Urothelium cell line (cell line): ENCODE measurements at regions not wholly inside any gene's neighbourhood (a gene's known extent, or its start where the extent isn't known, plus 50 kb on each side); places are given as distances from the start of the nearest gene placed in this dataset.

ENCODE experiments used
- DNase-seq: peaks from one replicate; pipeline ENCODE4 v3.0.0; 2011; ENCODE audit warnings: low spot score, mixed read lengths
- FAIRE-seq: peaks from 2 replicates; lab custom pipeline; 2011; peaks lifted over from hg19 to GRCh38; lab: Jason Lieb, UNC

DNA sequence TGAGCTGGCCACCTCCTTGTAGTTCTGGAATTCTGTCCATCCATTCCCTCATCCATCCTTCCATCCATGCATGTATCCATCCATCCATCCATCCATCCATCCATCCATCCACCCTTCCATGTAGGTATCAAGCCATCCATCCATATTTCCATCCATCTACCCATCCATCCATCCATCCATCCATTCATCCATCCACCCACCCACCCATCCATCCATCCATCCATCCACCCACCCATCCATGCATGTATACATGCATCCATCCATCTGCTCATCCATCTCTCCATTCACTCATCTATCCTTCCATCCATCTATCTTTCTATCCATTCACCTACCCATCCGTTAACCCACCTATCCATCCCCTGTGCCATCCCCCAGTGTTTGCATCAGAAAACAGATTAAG is 153.6 kb upstream of the STX18 start:
- FAIRE-seq (no peak), DNase-seq (no peak)

DNA sequence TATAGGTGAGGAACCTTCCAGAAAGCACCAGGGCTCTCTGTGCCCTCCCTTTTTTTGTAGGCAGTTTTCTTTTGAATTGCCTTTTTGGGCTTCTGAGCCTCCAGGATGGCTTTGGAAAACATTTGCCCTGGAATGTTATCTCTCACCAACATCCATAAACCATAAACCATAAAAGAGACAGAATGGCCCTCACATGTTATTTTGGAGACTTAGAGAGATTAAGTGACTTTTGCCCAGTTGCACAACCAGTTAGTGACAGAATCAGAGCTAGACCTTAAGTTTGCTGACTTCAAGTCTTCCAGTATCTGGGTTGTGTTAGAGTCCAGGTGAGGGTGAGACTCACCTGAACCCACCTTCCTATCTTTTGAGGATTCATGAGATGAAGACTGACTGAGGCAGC is 153.0 kb upstream of the STX18 start:
- FAIRE-seq (no peak), DNase-seq (no peak)

DNA sequence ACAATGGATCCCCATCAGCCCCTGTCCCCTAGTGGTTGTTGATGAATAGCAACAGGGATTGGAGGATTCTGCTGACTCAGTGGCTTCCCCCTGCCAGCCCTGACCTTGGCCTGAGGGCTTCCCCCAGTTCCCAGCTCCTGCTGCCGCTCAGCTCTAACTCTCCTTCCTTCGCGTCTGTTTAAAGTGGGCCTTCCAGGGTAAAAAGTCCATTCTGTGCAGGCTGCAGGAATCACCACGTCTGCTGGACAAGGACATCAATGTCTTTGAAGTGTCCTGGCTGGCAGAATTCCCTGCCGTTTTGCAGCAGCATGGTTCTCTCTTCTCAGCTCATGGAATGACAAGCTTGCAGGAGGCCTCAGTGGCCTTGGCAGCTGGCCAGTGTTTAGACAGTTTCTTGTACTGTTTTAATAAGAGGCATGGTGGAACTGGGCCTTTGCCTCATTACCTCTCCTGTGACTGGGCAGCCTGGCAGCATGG is 152.5 kb upstream of the STX18 start:
- no peak for FAIRE-seq

DNA sequence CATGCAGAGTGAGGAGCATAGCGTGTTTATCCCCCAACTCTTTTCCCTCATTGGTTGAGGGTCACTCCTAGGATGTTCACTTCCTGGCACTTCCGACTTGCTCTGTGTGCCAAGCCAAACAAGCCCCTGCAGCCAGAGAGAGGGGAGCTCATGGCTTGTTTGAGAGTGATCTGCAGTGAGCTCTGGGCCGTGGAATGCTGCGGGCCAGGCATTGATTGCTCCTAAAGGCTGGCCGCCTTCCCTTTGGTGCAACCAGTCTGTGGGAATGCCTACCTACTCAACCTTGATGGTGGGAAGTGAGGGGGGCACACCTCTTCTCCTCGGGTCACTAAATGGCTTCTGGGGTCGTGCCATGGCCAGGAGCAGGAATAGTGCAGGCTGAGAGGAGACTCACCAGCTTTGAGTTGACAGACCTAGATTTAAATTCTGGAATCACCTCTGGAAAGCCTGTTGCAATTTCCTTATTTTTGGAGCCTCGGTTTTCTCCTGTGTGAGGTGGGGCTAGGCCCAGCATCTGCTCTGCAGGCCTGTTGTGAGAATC is 152.0 kb upstream of the STX18 start:
- no peak for DNase-seq
- FAIRE-seq = no peak

More for the DNA sequence above, 152.5 kb upstream of the STX18 start:
- DNase-seq = peak; percentile 21

DNA sequence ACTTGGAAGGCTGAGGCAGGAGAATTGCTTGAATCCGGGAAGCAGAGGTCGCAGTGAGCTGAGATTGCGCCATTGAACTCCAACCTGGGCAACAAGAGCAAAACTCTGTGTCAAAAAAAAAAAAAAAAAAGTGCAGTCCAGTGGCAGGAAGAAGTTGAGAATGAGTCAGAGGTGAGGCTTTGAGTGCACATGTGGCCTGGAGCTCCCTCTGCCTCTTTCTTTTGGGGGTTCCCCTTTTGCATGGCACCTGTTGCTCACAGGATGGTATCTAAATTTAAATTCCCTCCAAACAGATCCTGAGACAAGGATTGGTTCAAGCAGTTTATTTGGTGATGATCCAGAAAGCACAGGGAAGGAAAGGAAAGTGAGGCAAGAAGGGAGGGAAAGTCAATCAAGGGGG is 151.4 kb upstream of the STX18 start:
- FAIRE-seq (no peak), DNase-seq (no peak)

DNA sequence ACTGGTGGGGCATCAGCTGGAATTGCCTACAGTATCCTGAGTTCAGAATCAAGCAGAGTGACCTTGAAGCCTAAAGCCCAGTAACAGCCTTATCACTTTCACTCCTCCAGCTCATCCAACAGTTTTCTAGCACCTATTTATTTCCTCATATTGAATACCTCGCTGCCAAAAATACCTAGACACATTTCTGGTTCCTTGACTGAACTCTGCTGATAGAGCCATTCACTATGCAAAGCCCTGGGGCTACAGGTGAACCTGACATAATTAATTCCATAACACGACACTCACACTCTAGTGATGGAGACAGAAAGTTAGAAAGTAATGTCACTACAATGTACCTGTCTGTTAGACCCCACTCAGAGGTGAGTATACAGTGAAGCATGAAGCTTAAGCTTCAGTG is 149.0 kb upstream of the STX18 start:
- DNase-seq (no peak), FAIRE-seq (no peak)

DNA sequence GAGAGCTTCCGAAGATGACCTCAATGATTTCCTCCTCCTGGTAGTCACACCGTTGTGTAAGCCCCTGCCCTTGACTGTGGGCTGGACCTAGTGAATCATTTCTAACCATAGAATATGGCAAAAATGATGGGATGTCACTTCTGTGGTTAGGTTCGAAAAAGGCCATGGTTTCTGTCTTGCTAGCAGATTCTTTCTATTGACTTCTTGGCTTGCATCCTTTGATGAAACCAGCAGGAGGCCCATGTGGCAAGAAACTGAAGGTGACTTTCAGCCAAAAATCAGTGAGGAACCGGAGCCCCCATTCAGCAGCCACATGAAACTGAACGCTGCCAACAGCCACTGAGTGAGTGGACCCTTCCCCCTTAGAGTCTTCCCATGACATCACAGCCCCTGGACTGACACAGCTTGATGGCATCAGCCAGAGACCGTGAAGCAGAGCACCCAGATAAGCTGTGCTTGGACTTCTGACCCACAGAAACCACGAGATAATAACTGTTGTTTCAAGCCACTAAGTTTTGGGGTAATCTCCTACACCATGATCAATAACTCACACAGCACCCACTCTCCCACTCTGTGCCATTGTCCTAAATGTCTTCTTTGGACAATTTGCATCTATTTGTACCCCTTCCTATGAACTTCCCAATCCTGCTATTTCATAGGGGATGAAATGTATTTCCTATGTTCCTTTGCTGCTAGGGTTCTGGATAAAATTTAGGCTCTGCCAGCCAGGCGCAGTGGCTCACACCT is 148.0 kb upstream of the STX18 start:
- no peak for FAIRE-seq

DNA sequence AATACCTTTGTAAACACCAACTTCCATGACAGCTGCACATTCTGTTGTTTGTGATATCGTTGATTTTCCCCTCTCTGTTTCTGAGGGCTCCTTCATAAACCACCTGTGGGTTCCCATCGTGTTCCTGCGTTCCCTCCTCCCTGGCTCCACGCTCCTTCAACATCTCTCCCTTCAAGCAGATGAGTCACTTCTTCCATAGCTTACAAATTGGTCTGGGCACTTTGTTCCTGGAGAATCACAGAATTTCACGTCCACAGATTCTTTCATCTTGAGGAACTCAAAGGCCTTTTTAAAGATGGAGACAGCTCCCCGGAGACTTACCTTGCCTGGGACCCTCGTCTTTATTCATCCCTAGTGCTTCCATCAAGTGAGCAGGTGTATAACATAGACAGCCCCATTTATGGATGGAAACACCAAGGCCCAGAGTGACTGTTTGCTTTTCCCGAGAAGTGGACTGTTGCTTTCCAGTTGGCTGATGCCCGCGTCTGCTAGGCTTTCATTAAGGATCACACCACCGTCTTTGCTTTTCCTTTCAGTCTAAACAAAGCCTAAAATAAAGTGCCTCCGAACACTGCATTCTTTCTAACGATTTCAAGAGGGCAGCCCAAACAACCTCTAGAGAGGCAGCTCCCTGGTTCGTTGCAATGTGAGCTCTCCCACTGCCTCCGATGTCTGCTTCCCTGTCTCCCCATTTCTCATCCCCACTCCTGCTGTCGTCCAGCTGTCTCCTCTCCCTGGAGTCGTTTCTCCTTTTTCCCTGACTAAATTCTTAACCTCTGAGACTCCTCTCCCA is 146.3 kb upstream of the STX18 start:
- no peak for FAIRE-seq
- no peak for DNase-seq

More for the DNA sequence above, 148.0 kb upstream of the STX18 start:
- DNase-seq = no peak

DNA sequence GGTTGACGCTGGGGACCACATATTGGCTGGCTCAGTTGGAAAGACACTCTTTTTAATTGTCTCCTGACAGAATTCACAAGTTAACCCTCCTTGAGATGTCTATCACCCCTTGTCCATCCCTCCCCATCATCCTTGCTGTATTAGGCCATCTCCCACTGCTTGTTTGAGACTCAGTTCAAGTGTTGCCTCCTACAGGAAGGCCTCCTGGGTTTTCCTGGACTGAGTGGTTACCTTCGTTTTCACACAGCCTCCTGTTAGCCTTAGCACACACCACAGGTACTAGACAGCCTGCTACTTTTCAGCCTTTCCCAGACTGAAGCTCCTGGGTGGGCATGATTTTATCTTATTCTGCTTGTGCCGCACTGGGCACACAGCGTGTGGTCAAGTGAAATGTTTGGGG is 145.3 kb upstream of the STX18 start:
- FAIRE-seq = no peak

DNA sequence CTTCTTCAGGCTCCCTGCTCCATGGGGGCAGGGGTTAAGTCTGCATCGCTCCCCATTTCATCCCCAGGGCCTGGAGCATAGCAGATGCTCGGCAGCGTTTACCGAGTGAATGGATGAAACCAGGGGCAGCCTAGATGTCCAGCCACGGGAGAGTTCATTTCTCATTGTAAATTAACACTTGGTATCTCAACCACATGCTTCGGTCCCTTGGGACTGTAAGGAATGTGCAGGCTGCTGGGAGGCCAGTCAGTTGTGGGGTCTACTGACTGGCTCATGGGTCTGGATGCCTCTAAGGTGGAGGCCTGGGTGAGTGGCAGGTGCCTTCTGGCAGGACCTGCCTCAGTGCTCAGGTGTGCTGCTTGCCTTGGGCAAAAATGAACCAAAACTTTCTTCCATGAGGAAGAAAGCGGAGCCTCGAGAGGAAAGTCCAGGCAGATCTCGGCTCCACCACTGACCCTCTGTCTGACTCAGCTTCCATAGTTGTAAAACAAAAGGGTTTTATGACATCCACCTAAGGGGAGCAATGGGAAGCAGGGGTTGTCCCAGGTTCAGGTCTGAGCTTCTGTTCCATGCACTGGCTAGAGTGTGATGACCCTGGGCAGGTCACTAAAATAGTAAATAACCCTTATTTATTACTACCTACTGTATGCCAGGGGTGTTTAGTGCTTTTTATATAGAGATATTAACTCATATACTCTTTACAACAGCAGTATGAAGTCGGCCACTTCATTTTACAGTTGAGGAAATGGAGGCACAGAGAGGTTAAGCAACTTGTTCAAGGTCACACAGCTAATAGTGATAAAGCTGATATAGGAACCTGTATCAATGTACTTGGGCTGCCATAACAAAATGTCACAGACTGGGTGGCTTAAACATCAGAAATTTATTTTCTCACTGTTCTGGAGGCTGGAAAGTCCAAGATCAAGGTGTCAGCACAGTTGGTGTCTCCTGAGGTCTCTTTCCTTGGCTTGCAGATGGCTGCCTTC is 144.3 kb upstream of the STX18 start:
- DNase-seq (no peak), FAIRE-seq (no peak)

More for the DNA sequence above, 145.3 kb upstream of the STX18 start:
- no peak for DNase-seq

DNA sequence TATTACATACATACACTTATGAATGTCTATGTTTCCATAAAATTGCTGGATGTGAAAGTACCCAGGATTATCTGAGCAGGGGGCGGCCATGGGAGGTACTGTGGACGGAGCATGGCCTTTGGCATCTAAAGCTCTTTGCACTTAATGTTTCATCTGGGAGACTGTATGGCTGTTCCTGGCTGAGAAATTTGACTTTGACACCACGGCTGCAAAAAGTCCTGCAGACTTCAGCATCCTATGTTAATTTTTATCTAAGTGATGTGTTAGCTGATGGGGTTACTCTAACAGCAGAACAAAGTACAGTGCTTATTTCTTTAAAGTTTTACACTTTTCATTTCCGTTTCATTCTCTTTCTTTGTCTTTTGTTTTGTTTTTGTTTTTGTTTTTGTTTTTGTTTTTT is 139.8 kb upstream of the STX18 start:
- FAIRE-seq (no peak), DNase-seq (no peak)

DNA sequence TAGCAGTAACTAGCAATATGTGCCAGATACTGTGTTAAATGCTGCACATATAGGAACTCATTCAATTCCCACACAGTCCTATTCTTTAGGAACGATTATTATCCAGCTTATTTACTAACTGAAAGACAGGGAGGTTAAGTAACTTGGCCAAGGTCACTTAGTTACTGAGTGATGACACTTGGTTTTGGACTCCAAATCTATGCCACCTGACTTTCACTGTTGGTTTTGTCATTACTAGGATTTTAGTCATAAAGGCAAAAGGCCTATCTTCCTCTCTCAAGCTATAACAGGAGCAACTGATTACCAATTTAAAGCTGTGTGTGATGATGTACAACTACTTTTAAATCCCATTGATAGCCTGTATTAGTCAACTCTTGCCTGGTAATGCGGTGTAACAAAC is 138.9 kb upstream of the STX18 start:
- DNase-seq (no peak), FAIRE-seq (no peak)

DNA sequence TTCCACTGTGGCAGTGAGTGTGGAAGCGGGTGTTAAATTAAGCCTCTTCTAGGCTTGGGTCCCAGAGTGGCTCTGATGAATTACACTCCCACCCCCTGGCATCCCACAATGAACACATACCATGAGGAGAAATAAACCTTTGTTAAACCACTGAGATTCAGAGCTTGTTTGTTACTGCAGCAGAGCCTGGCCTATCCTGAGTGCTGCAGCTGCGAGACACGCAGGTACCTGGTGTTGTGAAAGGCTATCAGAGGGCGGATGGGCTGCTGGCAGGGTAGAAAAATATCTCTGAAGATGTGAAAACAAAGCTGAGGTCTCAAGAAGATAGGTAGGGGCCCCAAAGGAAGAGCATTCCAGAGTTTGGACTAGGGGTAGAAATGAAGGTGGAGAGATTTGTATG is 138.4 kb upstream of the STX18 start:
- no peak for FAIRE-seq
- no peak for DNase-seq

DNA sequence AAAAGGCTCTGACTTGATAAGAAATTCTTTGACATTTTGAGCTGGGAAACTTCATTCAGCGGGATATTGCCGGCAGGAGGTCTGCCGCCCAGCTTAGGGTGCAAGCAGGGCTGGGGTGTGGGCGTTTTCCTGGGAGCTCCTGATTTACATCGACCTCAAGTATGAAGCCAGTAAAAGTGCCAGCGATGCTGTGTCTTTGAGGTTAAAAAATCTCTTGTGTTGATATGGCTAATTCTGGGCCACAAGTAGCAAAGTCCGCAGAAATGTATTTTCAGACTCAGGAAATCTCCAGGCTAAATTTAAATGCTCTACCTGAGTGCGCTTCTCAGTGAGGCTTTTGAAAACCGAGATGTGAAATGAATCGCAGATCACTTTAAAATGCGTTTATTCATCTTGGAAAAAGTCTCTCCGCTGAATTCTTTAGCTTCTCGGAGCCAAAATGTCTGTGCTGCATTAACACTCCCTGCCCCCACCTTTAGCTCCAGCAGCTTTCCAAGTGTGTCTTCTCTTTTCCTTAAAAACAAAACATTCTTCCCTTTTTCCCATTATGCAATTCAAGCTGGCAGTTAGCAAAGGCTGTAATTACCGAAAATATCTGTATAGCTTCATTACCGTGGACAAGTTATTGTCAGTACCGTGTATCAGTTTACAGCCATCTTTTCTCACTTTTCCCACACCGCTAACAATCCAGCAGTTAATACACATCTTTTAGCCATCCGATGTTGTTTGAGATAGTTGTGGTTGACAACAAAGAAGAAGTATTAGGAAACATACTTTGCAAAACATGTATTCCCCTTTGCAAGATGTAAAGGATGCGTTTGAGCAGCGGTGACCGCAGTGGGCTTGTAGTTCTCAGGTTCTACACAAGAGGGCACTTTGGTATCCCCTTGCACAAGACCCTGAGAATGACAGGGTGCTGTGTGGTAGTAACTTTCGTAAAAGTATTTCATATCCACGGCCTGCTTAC is 136.0 kb upstream of the STX18 start:
- DNase-seq (no peak), FAIRE-seq (no peak)

DNA sequence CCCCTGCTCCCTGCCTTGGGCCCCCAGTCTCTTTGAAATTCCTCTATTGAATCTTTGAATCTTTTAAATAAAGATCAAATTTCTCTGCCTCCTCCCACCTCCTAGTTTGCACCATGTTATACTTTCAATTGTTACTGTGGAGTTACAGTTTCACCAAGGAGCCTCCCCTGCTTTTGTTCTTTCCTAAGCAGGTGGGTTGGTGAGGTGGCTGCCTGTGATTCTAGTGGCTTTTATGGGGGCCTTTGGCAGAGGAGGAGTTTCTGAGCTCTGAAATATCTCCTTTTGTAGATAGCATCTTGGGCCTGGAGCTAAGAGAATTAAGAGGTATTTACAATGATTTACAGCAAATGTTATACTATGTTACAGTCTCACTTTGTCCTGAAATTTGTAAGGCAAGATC is 133.8 kb upstream of the STX18 start:
- no peak for DNase-seq
- FAIRE-seq = no peak

DNA sequence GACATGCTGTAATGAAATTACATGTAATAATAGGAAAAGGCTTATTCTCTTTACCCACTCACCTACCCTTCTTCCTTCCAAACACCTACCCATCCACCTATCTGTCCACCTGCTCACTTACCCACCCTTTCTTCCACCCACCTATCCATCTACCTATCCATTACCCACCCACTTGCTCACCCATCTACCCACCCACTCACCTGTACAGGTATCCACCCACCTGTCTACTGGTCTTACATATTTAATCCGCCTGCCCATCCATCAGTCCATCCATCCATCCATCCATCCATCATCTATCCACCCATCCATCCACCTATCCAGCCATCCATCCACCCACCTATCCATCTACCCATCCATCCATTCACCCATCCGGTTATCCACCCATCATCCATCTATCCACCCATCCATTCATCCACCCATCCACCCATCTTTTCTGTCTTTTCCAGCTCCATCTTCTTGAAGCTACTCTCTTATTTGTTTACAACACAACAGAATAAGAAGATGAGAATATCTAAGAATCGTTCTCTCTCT is 133.3 kb upstream of the STX18 start:
- DNase-seq (no peak), FAIRE-seq (no peak)

DNA sequence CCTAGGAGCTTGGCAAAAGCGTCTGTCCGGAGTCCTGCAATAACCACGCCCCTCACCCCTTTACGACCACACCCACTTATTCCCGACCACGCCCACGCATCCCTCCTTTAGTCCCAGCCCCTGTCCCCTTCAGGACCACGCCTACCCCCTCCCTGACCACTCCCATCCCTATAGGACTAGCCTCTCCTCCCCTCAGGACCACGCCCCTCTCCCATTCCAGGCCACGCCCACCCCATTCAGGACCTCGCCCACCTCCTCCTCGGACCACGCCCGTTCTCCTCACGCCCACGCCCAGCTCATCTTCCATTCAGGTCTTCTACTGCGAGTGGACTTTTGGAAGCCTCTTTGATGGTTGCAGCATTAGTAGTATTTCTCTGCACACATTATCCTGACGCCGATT is 131.2 kb upstream of the STX18 start:
- DNase-seq = no peak

DNA sequence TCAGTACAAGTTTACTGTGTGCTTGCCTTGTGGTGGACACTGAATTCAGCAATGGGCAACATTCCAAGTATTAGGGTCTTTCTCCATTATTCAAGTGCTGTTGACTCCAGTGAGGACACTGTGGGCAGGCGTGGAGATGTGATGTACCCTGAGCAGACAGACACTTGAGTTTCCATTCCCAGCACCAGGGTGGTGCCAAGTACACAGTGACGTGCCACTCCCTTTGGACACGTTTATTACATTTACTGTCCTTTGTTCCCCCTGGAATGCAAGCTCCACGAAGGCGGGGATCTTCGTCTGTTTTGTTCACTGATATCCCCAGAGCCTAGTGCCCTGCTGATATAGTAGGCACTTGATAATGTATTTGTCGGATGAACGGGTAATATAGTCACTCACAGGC is 130.6 kb upstream of the STX18 start:
- DNase-seq (no peak), FAIRE-seq (no peak)

More for the DNA sequence above, 131.2 kb upstream of the STX18 start:
- no peak for FAIRE-seq

DNA sequence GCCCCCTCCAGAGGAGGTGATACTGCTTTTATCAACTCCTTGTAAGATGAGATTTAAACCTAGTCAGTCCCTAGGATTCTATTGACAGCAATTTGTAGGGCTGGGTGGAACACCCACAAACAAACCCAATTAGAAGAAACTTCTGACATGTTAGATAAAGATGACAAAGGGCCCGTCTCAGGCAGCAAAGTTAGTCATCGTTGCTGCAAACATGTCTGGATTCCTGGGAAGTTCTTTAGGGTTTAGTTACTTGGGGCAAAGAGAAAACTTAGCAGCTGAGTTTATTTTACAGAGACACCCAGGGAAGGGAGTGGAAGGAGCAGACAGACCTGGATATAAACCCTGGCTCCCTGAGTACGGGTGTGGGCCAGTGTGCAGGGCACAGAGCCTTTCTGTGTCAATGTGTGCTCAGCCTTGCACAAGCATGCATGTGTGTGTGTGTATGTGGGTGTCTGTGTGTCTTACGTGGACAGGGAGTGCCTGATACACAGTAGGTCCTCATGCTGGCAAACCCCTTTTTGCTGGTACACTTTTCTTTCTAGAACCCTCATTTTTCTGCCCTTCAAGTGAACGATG is 130.0 kb upstream of the STX18 start:
- DNase-seq (no peak), FAIRE-seq (no peak)
